ENCODE measurements at regions not wholly inside any gene's neighbourhood (a gene's known extent, or its start where the extent isn't known, plus 50 kb on each side); places are given as distances from the start of the nearest gene placed in this dataset.

- H3K27ac ChIP-seq, result no peak overlapping the region
- intact Hi-C loops (cut with DNase I), result no loop called here
- ATAC-seq (no peak), DNase-seq (peak in 1 of 5 donors; percentile 7)
- peaks cover 0 to 10% (median 0%) of the 10 kb centered on the region in 12 donors for H3K4me1 ChIP-seq
- H3K36me3 ChIP-seq, result no peaks in the 10 kb centered on the region
- WGBS, 4 donors, result 75 to 80% (median 77%) methylated on average over 7 of the region's 7 CpGs
- no peak for TF ChIP-seq POLR2A (IDR thresholded peaks at IDR 0.05)
- no peak for TF ChIP-seq CTCF (IDR thresholded peaks at IDR 0.05)
- H3K9me3 ChIP-seq, result peaks cover 0 to 9% (median 0%) of the 10 kb centered on the region in 12 donors
- peaks cover 25 to 66% (median 42%) of the 10 kb centered on the region in 9 donors for H3K27me3 ChIP-seq
- H3K4me3 ChIP-seq, result no peak overlapping the region
Observed at GRCh38 chr7:1365846-1366245, 93.4 kb downstream of the MICALL2 start.

- DNase-seq (peak in 2 of 5 donors; percentile 20 to 25), ATAC-seq (no peak)
- peaks cover 33 to 76% (median 47%) of the 10 kb centered on the region in 9 donors for H3K27me3 ChIP-seq
- H3K36me3 ChIP-seq, result no peaks in the 10 kb centered on the region
- intact Hi-C loops (cut with DNase I), result no loop called here
- no peak overlapping the region for H3K27ac ChIP-seq
- H3K4me1 ChIP-seq, result peaks cover 0 to 10% (median 0%) of the 10 kb centered on the region in 12 donors
- WGBS, 4 donors, result 39 to 57% (median 49%) methylated on average over 9 to 13 of the region's 13 CpGs
- H3K9me3 ChIP-seq, result peaks cover 0 to 9% (median 0%) of the 10 kb centered on the region in 12 donors
- TF ChIP-seq CTCF (IDR thresholded peaks at IDR 0.05) (no peak), POLR2A (IDR thresholded peaks at IDR 0.05) (no peak)
- H3K4me3 ChIP-seq, result no peak overlapping the region
Observed at GRCh38 chr7:1366801-1367405, 92.4 kb downstream of the MICALL2 start.

GRCh38 chr7:1367501-1368183, 91.6 kb downstream of the MICALL2 start:
- no peak overlapping the region for H3K27ac ChIP-seq
- intact Hi-C loops (cut with DNase I), result no loop called here
- H3K36me3 ChIP-seq, result no peaks in the 10 kb centered on the region
- no peak overlapping the region for H3K4me3 ChIP-seq
- DNase-seq (peak in 1 of 5 donors; percentile 6), ATAC-seq (no peak)
- WGBS, 4 donors, result 58 to 62% (median 59%) methylated on average over 21 to 22 of the region's 22 CpGs
- peaks cover 0 to 9% (median 0%) of the 10 kb centered on the region in 12 donors for H3K9me3 ChIP-seq
- peaks cover 0 to 10% (median 0%) of the 10 kb centered on the region in 12 donors for H3K4me1 ChIP-seq
- peaks cover 33 to 84% (median 48%) of the 10 kb centered on the region in 9 donors for H3K27me3 ChIP-seq
- TF ChIP-seq CTCF (IDR thresholded peaks at IDR 0.05) (no peak), POLR2A (IDR thresholded peaks at IDR 0.05) (no peak)

GRCh38 chr7:1368184-1368681, 91.0 kb downstream of the MICALL2 start:
- DNase-seq, result peak in 1 of 5 donors; percentile 42
- 25 to 50% (median 30%) methylated on average over 2 to 11 of the region's 11 CpGs for WGBS, 4 donors
- intact Hi-C loops (cut with DNase I), result no loop called here

More at GRCh38 chr7:1368184-1368681, 91.0 kb downstream of the MICALL2 start:
- H3K27ac ChIP-seq, result no peak overlapping the region
- H3K4me1 ChIP-seq, result peaks cover 0 to 10% (median 0%) of the 10 kb centered on the region in 12 donors
- H3K4me3 ChIP-seq, result no peak overlapping the region
- H3K36me3 ChIP-seq, result no peaks in the 10 kb centered on the region
- peaks cover 33 to 86% (median 50%) of the 10 kb centered on the region in 9 donors for H3K27me3 ChIP-seq
- TF ChIP-seq CTCF (IDR thresholded peaks at IDR 0.05) (no peak), POLR2A (IDR thresholded peaks at IDR 0.05) (no peak)
- ATAC-seq, result no peak
- peaks cover 0 to 9% (median 0%) of the 10 kb centered on the region in 12 donors for H3K9me3 ChIP-seq

Measured in heart left ventricle (tissue), 16 donors.